H54 (cell line): ENCODE measurements at regions not wholly inside any gene's neighbourhood (a gene's known extent, or its start where the extent isn't known, plus 50 kb on each side); places are given as distances from the start of the nearest gene placed in this dataset.
"Not testable (repeated sequence)": the region's sequence is repeated elsewhere in the genome, so short reads cannot be mapped to it uniquely, and the experiment has no call there.

Experiments
- DNase-seq: peaks from one replicate; pipeline ENCODE4 v3.0.0; 2011; ENCODE audit warnings: low spot score, mixed read lengths; ENCODE audit not compliant: insufficient read length
- FAIRE-seq: peaks from 3 replicates; lab custom pipeline; 2011; peaks lifted over from hg19 to GRCh38; lab: Jason Lieb, UNC
- POLR2A ChIP-seq: IDR thresholded peaks from 2 replicates; pipeline ENCODE4 v1.6.1; 2011; ENCODE audit warnings: low read depth, mild to moderate bottlenecking, low read length

- no peak for FAIRE-seq
- DNase-seq = no peak
- TF ChIP-seq POLR2A = no peak
Observed at GRCh38 chr2:208783184-208783583, 376.6 kb downstream of the PTH2R start.

GRCh38 chr2:208784774-208785173, 378.2 kb downstream of the PTH2R start:
- FAIRE-seq, DNase-seq: not testable (repeated sequence)

GRCh38 chr2:208791257-208791656, 384.7 kb downstream of the PTH2R start:
- no peak for FAIRE-seq
- DNase-seq = no peak
- TF ChIP-seq POLR2A = no peak

- FAIRE-seq = no peak
- no peak for TF ChIP-seq POLR2A
Observed at GRCh38 chr2:208792766-208793165, 386.2 kb downstream of the PTH2R start.

GRCh38 chr2:208793434-208793833, 386.8 kb downstream of the PTH2R start:
- no peak for DNase-seq
- no peak for FAIRE-seq
- no peak for TF ChIP-seq POLR2A

More at GRCh38 chr2:208792766-208793165, 386.2 kb downstream of the PTH2R start:
- DNase-seq = no peak

GRCh38 chr2:208794288-208794975, 387.8 kb downstream of the PTH2R start:
- no peak for TF ChIP-seq POLR2A
- FAIRE-seq (no peak), DNase-seq (no peak)

GRCh38 chr2:208798698-208799097, 392.1 kb downstream of the PTH2R start:
- no peak for TF ChIP-seq POLR2A
- DNase-seq = no peak
- FAIRE-seq = no peak

- no peak for DNase-seq
- TF ChIP-seq POLR2A = no peak
- FAIRE-seq = no peak
Observed at GRCh38 chr2:208799397-208799796, 392.8 kb downstream of the PTH2R start.

GRCh38 chr2:208800887-208801286, 394.3 kb downstream of the PTH2R start:
- FAIRE-seq, DNase-seq: not testable (repeated sequence)

- TF ChIP-seq POLR2A = no peak
- FAIRE-seq (no peak), DNase-seq (no peak)
Observed at GRCh38 chr2:208807756-208808155, 401.2 kb downstream of the PTH2R start.

GRCh38 chr2:208811885-208812284, 405.3 kb downstream of the PTH2R start:
- not testable (repeated sequence) for FAIRE-seq, DNase-seq

GRCh38 chr2:208819190-208819589, 412.6 kb downstream of the PTH2R start:
- no peak for TF ChIP-seq POLR2A
- FAIRE-seq (no peak), DNase-seq (no peak)

- FAIRE-seq (no peak), DNase-seq (no peak)
- no peak for TF ChIP-seq POLR2A
Observed at GRCh38 chr2:208820014-208820688, 413.6 kb downstream of the PTH2R start.

GRCh38 chr2:208827109-208827508, 420.5 kb downstream of the PTH2R start:
- DNase-seq (no peak), FAIRE-seq (no peak)

More at GRCh38 chr2:208827109-208827508, 420.5 kb downstream of the PTH2R start:
- no peak for TF ChIP-seq POLR2A
